Thyroid gland (tissue), 4 donors: ENCODE measurements at regions not wholly inside any gene's neighbourhood (a gene's known extent, or its start where the extent isn't known, plus 50 kb on each side); places are given as distances from the start of the nearest gene placed in this dataset.

Experiments used
- CTCF ChIP-seq, 6 experiments: fragments of 200-600 bp in 3 of 6; fragments of 450-650 bp in 3 of 6; sonication (generic) in 3 of 6; IDR thresholded peaks; one replicate each; pipeline ENCODE4 v1.5.1; 2016 to 2019; ENCODE audit warnings: antibody characterized with exemption in 6 of 6, mild to moderate bottlenecking in 2 of 6, inconsistent platforms in 1 of 6, moderate library complexity in 1 of 6
- POLR2A ChIP-seq, 2 donors: fragments of 450-650 bp; IDR thresholded peaks; one replicate each; pipeline ENCODE4 v1.6.1; 2017; ENCODE audit warnings: antibody characterized with exemption in 2 of 2, mild to moderate bottlenecking in 2 of 2, moderate library complexity in 1 of 2

- TF ChIP-seq CTCF (IDR thresholded peaks at IDR 0.05) (no peak), POLR2A (IDR thresholded peaks at IDR 0.05) (no peak)
Observed at GRCh38 chr21:27359141-27359540, 392.3 kb upstream of the ADAMTS5 start.
